Iris pigment epithelial cell (primary cell): ENCODE measurements at regions not wholly inside any gene's neighbourhood (a gene's known extent, or its start where the extent isn't known, plus 50 kb on each side); places are given as distances from the start of the nearest gene placed in this dataset.

Source experiments
- DNase-seq: peaks from one replicate; pipeline ENCODE4 v3.0.0-alpha.2; 2011; ENCODE audit warnings: low read depth

DNA sequence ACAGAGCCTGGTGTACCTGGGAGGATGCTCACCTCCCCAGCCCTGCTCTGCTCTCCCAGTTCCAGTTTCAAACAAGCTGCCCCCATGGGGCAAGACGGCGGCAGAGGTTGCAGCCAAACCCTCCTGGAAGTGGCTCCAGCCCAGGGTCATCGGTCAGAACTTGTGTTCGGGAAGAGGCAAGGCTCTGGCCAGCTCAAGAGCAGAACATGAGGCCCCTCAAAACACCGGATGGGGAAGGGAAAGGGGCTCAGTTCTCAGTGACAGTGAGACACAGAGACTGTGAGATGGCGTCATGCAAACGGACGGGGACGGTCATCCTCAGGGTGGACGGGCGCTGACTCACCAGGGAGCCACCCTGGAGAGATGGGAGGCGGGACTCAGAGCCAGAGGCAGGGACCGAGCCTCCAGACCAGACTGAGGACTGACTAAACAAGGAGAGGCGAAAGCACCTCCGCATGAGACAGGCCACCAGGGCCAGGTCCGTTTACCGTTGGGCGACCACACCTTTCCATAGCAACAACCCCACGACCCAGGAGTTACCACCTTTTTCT, 63.9 kb upstream of the GALNT9 start:
- DNase-seq, result peak; percentile 5

DNA sequence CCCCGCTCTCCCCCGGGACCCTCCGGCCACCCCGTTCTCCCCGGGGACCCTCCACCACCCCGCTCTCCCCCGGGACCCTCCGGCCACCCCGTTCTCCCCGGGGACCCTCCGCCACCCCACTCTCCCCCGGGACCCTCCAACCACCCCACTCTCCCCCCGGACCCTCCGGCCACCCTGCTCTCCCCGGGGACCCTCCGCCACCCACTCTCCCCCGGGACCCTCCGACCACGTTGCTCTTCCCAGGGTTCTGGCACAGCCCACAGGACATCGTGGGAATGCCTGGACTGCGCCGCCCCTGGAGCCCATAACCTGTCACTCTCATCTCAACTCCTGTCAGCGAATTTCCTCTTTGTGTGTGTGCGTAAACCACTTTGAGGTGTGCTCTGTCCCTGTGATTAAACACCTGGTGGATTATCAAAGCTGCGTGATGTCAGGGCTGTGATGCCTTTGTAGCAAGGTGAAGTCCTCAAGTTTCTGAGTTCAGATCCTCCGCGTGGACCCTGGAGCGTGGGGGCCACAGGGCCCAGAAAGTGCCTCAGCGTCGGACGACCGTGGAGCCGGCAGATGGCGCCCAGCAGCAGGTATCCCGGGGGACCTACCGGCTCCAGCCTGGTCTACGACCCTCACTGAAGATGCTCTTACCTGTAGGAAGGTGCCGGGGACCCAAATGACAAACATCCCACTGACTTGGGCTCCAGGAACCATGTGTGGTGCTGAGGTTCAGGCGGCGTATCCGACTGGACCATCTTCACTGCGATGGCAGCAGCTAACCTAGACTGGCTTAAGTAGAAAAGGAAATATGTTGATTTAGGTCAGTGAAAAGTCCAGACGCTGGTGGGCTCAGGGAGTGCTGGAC, 63.2 kb upstream of the GALNT9 start:
- DNase-seq, result no peak

DNA sequence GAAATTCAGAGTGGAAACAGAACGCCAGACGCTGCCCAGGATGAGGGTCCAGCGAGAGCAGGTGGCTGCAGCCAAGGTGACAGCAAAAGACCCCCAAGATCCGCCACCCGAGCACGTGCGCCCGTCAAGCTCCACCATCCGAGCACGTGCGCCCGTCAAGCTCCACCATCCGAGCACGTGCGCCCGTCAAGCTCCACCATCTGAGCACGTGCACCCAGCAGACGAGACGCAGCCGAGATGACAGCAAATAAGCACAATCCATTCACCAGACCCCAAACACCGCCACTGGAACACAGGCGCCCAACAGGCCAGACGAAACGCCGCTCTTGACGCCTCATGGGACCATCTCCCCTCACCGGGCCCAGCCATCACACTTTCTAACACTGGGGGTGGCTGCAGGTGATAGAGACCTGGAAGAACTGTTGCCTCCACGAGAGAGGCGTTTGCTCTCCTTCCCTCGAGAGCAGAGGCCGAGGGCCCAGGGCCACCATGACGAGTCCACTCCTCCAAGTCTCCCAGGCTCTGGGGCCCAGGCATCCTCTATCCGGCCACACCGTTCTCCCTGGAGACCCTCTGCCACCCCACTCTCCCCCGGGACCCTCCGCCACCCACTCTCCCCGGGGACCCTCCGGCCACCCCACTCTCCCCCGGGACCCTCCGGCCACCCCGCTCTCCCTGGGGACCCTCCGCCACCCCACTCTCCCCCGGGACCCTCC, 62.1 kb upstream of the GALNT9 start:
- no peak for DNase-seq

DNA sequence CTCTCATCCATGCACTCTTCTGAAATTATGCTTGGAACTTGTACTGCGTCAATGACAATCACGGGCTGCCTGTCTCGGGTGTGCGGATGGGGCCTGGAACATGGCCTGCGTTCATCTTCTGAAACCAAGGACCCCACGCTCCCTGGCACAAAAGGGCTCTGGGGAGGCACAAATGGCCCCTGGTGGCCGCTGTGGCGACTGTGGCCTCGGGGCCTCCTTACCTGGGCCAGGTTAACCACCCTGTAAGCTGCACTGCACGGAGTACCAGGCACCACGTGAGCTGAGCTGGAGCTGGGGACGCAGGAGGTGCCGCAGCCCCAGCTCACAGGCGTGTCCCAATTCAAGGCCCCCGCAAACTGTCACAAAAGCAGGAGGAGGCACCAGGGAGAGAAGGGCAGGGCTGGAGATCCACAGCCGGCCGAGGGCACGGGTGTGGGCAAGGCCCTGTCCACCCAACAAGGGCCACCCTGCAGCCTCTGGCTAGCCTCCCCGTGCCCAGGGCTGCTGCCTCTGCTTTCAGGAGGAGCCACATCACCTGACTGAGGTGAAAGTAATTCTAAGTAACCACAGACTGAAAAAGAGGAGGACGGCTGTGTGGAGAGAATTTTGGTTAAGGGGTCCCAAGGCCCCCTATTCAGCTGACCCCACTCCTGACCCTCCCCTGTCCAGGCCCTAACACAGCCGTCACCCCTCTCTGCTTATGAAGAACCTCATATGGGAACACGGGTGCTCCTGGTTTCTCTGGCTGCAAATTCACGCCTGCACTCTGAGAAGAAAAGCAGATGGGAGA, 61.1 kb upstream of the GALNT9 start:
- DNase-seq, result no peak

DNA sequence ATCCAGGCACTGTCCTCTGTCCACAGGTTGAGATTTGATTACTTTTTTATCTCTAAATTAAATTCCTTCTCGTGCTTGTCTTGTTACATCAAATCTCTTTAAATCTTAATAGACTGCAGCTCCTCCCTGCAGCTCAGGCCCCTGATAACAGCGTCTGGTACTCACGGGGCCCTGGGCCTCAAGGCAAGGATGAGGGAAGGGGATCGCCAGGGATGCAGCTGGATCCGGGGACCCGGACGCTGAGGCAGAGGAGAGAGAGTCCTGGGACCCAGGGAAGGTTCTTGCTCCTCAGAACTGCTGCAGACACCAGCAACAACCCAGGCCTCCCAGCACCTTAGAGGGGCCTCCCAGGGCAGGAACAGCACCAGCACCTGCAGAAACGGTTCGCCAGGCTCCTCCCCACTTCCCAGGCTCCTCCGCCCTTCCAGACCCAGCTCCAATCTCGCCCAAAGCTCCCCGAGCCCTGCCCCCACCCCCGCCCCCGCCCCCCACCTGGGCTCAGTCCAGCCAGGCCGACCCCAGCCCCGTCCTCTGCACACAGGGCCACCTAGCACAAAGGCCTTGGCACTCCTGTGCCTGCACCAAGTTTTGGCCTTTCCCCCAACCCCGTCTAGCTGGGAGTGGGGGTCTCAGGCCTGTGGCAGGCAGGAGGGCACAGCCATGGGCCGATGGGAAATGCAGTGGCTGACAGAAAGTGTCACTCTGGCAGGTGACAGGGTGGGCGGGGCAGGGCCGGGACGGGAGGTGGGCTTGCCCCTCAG, 60.3 kb upstream of the GALNT9 start:
- no peak for DNase-seq

DNA sequence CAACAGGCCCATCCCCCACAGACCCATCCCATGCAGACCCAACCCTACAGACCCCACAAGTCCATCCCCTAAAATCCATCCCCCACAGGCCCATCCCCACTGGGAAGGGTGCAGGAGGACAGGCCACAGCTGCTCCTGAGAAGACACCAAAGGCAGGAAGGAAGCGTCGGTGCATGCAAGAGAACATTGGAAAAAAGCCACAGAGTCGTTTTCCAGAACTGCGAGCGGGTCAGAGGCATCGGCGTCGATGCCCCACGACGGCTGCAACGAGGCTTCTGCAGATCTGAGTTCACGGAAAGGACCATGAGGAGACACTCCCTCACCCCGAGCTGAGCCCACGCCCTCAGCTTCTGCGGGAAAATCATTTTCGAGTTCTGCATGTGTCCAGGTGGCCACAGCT, 59.6 kb upstream of the GALNT9 start:
- DNase-seq, result no peak

DNA sequence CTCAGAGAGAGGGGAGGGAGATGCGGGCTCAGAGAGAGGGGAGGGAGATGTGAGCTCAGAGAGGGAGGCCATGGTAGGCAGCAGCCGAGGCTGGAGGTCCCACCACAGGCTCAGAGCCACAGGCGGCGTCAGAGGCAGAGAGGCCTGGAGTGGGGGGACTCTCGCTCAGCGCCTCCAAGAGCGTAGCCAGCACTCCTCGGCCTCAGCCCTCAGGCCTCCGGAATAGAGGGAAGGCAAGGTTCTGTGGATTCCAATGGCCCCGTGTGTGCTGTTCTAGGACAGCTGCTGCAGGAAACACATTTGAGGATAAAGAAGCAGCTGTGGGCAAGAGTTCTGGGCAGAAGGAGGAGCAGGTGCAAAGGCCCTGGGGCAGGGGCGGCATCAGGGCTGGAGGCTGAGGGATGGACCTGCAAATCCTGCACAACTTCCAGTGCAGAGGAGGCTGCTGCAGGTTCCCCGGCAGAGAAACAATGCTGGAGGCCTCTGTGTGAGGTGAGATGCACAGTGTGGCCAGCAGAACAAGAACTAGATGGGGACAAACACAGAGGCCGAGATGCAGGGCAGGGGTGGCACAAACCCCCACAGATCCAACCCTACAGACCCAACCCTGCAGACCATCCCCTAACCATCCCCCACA, 59.1 kb upstream of the GALNT9 start:
- no peak for DNase-seq

DNA sequence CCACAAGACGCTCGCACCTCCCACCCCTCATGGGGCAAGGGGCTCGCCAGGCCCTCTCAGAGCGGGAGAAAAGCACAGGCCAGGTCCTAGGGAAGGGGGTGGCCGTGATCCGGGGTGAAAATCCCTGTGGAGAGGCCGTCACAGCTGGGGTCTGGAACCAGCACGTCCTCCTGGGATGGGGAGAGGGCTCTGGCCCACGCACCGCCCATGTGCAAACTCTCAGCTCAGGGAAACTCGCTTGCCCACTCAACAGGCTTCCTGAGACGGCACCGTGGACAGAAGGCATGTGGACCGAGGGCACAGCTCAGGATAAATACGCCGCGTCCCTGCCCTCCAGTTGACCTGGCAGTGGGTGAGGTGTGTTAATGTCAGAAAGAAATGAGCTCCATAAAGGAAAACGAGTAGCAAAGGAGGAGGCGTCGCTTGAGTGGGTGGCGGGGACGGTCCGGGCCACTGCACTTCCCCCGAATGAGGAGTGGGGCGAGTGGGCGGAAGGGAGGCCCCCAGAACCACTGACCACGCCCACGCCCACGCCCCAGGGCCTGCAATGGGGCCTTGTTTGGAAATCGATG, 57.6 kb upstream of the GALNT9 start:
- no peak for DNase-seq

DNA sequence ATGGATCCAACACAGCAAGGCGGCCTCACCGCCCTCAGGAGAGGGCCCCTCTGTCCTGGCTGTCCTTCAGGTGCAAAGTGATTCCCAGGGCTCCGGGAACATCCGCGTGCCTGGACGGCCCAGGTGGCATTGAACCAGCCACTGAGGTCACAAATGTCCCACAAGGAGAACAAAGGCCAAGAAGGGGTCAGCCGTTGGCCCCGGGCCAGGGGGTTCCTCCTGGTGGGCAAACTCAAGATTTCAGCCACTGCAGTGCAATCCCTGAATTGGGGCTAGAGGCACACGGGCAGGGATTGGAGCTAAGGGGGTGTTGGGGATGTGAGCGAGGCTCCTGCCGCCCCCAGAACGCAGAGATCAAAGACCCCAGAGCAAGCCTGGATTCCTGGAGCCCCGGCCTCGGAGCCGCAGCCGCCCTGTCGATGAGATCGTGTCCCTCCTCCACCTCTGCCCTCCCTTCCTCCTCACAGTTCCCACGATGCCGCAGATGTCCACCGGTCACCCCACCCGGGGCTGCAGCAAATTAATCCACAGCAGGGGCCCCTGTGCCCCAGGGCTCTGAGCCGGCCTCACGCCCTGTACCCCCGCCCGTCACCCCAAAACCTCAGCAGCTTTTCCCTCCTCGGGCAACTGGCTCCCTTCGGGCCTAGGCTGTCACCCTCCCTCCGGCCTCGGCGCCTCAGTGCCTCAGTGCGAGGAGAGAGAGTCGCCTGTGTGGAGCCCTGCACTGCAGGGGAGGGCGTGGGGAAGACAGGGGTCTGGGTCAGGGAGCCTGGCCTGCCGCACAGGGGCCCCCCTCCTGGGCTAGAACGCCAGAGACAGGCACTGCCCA, 56.7 kb upstream of the GALNT9 start:
- DNase-seq, result no peak

DNA sequence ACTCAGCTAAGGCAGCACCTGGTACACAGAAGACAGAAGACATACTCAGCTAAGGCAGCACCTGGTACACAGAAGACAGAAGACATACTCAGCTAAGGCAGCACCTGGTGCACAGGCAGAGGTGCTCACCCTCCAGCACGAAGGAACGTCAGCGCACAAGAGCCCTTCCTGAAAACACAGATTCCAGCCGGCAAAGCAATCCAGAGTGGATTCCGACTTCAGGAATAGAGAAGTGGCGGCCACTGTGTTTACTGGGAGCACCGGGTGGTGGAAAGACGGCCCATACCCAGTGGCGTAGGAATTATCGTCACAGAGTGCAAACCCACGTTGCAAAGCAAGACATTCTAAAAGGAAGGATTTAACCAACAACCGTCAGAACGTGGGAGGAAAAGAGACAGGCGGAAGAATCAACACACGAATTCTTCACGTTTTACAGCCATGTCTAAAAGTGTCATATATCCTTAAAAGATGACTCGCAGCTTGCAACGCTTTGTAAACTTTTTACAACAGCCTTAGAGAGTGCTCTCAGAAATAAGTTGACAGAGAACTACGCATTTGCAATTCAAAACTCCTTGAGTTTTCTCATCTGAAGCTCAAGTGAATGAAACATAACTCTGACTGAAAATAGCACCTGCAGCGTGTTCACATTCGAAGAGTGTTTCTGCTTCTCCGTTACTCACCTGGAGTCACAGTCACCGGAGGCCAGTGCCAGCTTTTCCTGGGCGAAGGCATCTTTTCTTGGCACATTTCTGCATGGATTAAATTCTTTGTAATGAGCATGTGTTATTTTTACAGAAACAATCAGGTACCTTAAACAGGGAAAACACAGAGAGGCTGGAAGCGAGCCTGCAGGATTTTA, 55.8 kb upstream of the GALNT9 start:
- no peak for DNase-seq

DNA sequence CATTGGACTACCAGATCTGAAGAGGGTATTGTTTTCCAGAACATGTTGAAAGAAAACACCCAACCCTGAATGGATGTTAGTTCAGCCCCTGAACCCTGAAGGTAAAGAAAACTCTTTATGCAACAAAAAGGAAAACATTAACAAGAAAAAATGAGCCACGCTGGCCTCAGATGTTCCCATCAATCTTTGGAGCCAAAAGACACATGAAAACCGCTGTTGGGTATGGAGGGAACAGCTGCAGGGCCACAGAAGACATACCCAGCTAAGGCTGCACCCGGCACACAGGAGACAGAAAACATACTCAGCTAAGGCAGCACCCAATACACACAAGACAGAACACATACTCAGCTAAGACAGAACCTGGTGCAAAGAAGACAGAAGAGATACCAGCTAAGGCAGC, 51.3 kb upstream of the GALNT9 start:
- no peak for DNase-seq

DNA sequence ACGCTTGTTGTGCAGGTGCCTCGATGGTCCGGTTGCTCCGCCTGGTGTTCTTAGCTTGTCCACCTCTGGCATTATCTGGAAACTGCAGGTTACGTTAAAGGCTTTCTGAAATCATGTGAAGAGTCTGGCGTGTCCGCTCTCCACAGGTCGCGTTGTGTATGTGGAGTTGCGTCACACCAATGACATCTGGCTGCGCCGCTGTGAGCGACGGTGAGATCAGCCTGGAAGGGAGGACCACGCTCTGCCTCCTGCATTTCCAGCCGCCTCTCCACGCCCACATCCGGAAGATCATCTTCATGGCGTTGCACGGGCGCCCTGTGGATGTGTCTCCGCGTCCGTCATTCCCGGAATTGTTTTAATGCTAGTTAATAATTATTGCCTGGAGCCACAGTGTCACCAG, 50.6 kb upstream of the GALNT9 start:
- DNase-seq, result no peak

DNA sequence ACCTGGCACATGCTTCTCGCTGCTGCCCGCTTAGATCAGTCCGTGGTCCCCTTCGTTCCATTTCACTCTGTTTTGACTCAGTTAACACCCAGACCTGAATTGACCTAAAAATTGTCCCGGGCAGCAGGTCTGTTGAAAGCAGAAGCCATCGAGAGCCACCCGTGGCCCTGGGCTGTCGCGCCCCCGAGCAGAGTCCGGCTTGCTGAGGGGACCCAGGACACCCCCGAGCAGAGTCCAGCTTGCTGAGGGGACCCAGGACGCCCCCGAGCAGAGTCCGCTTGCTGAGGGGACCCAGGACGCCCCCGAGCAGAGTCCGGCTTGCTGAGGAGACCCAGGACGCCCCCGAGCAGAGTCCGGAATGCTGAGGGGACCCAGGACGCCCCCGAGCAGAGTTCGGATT, 50.2 kb upstream of the GALNT9 start:
- DNase-seq, result no peak
